Adrenal gland (tissue), 5 donors: ENCODE measurements at regions not wholly inside any gene's neighbourhood (a gene's known extent, or its start where the extent isn't known, plus 50 kb on each side); places are given as distances from the start of the nearest gene placed in this dataset.

ENCODE experiments used
- POLR2A ChIP-seq, 2 donors: fragments of 450-650 bp; IDR thresholded peaks; one replicate each; pipeline ENCODE4 v1.6.1; 2017; ENCODE audit warnings: antibody characterized with exemption in 2 of 2, mild to moderate bottlenecking in 2 of 2, moderate library complexity in 1 of 2
- TF ChIP-seq, protein P1 (sequence below), 6 experiments: fragments of 450-650 bp in 4 of 6; fragments of 200-600 bp in 2 of 6; sonication (generic) in 1 of 6; IDR thresholded peaks; 1 replicate in 5 of 6; 2 replicates in 1 of 6; pipeline versions ENCODE4 v1.5.1 to v1.8.0; 2016 to 2021; ENCODE audit warnings: antibody characterized with exemption in 6 of 6, mild to moderate bottlenecking in 2 of 6, moderate library complexity in 1 of 6
- donor health status: DM: no; HTN: no; CAD: no.

DNA sequence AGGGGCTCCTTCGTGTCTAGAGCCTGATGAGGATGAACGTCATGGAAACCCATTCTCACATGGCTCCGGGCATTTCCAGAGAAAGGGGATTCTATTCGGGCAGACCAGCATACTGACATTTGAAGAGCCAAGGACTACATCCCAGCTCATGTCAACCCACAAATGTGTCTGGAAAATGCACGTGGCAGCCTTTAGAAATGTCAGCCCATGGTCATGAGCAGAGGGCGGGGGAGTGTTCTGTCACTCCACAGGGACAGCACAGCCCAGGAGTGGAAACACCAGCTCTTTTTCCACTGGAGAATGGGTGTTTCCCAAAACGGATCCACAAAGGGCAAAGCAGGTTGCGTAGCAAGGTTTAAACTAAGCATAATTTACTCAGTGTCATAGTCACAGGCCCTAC is 207.0 kb downstream of the BCOR start:
- TF ChIP-seq, protein P1, sequence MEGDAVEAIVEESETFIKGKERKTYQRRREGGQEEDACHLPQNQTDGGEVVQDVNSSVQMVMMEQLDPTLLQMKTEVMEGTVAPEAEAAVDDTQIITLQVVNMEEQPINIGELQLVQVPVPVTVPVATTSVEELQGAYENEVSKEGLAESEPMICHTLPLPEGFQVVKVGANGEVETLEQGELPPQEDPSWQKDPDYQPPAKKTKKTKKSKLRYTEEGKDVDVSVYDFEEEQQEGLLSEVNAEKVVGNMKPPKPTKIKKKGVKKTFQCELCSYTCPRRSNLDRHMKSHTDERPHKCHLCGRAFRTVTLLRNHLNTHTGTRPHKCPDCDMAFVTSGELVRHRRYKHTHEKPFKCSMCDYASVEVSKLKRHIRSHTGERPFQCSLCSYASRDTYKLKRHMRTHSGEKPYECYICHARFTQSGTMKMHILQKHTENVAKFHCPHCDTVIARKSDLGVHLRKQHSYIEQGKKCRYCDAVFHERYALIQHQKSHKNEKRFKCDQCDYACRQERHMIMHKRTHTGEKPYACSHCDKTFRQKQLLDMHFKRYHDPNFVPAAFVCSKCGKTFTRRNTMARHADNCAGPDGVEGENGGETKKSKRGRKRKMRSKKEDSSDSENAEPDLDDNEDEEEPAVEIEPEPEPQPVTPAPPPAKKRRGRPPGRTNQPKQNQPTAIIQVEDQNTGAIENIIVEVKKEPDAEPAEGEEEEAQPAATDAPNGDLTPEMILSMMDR (IDR thresholded peaks at IDR 0.05), result no peak
- no peak for TF ChIP-seq POLR2A (IDR thresholded peaks at IDR 0.05)
